ENCODE measurements at regions not wholly inside any gene's neighbourhood (a gene's known extent, or its start where the extent isn't known, plus 50 kb on each side); places are given as distances from the start of the nearest gene placed in this dataset.

- no peak for TF ChIP-seq CTCF (IDR thresholded peaks at IDR 0.05)
- no peak for TF ChIP-seq EP300 (IDR thresholded peaks at IDR 0.05)
- no peak for TF ChIP-seq POLR2A (IDR thresholded peaks at IDR 0.05)
- TF ChIP-seq POLR2AphosphoS5 (IDR thresholded peaks at IDR 0.05) = no peak
Observed at GRCh38 chr6:14754751-14755513, 490.9 kb upstream of the JARID2 start.

Measured in sigmoid colon (tissue), 4 donors.